Kidney (tissue), 13 donors: ENCODE measurements at regions not wholly inside any gene's neighbourhood (a gene's known extent, or its start where the extent isn't known, plus 50 kb on each side); places are given as distances from the start of the nearest gene placed in this dataset.

Experiments used
- DNase-seq, 5 donors: peaks; one replicate each; pipeline ENCODE4 v3.0.0-alpha.2; 2013 to 2020
- FAIRE-seq: peaks from 2 replicates; lab custom pipeline; 2012; peaks lifted over from hg19 to GRCh38; lab: Jason Lieb, UNC
- H3K27ac ChIP-seq, 2 donors: one replicate each; pipeline ENCODE4 v1.7.0; 2013; ENCODE audit warnings: low read depth in 2 of 2, low read length in 2 of 2, inconsistent platforms in 1 of 2
- H3K27me3 ChIP-seq: one replicate; pipeline ENCODE4 v1.7.1; 2013; ENCODE audit warnings: low read length, inconsistent platforms; ENCODE audit not compliant: control insufficient read depth, insufficient read depth
- H3K36me3 ChIP-seq, 3 donors: one replicate each; pipeline versions ENCODE4 v1.7.0 to v1.7.1; 2013; ENCODE audit warnings: low read length in 3 of 3, control low read depth in 1 of 3, inconsistent platforms in 1 of 3; ENCODE audit not compliant: insufficient read depth in 3 of 3, control insufficient read depth in 2 of 3
- H3K4me1 ChIP-seq, 3 donors: one replicate each; pipeline versions ENCODE4 v1.7.0 to v1.7.1; 2013; ENCODE audit warnings: low read length in 3 of 3, inconsistent platforms in 1 of 3, low read depth in 1 of 3; ENCODE audit not compliant: control insufficient read depth in 2 of 3, insufficient read depth in 2 of 3
- H3K4me3 ChIP-seq, 3 donors: one replicate each; pipeline versions ENCODE4 v1.7.0 to v1.8.1; 2013; ENCODE audit warnings: low read length in 3 of 3, control low read depth in 1 of 3, inconsistent platforms in 1 of 3
- H3K9ac ChIP-seq, 3 donors: one replicate each; pipeline versions ENCODE4 v1.7.0 to v1.7.1; 2013; ENCODE audit warnings: low read length in 3 of 3, control low read depth in 1 of 3, inconsistent platforms in 1 of 3
- H3K9me3 ChIP-seq, 3 donors: one replicate each; pipeline versions ENCODE4 v1.7.0 to v1.7.1; 2013; ENCODE audit warnings: low read length in 3 of 3, control low read depth in 1 of 3, inconsistent platforms in 1 of 3; ENCODE audit not compliant: control insufficient read depth in 2 of 3, insufficient read depth in 1 of 3
- intact Hi-C: fragments of 100-400 bp; cut with DNase I; formaldehyde crosslinking; loops from one replicate; pipeline ENCODE4 v1.11.1; 2022
- TF ChIP-seq, protein P1 (sequence below): IDR thresholded peaks from 3 replicates; pipeline ENCODE4 v1.5.1; 2012; ENCODE audit warnings: mild to moderate bottlenecking, moderate library complexity, borderline replicate concordance; ENCODE audit not compliant: insufficient read depth; ENCODE audit errors: extremely low read depth
- donor health status: control.
- donor health status: control.
- donor health status: control.
- donor health status: control.
- donor health status: control.
- donor health status: DM: yes; HTN: yes; CAD: no.
- donor health status: Normal renal cell carcinoma (clear cell type).

DNA sequence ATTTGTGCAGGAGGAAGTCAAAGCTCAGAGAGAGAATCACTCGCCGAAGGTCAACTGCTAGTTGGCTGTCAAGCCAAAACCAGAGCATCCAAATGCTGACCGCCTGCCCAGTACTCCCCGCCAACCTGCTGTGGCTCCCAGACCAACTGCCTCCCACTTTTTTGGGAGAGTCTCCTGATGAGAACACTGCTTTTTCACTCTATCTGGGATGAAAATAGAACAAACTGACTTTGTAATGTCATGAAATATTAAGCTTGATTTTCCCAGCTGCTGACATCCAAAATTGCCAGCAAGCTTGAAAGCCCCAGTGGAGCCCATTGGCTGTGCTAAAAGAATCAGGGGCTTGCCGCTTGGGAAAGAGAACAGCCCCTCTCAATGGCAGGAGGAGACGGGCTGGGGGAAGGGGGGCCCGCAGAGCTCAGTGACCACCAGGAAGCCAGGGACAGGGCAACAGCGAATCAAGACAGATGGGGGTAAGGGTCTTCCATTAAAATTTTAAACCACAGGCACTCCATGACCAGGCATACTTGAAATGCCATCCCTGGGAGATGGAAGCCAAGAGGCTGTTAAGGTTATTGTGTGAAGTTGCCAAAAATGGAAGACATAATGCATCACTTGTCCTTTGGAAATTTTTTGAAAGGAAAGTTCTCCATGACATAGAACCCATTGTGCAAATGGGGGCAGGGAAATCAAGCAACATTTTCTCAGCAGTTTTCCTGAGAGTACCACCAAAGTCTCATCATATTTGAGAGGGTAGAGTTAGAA is 125.7 kb upstream of the CDH5 start:
- intact Hi-C loops, result no loop called here
- Histone ChIP-seq H3K36me3 (no peaks in the 10 kb centered on the region), H3K4me1 (no peaks in the 10 kb centered on the region), H3K9me3 (peaks cover 0 to 4% (median 2%) of the 10 kb centered on the region in 3 donors), H3K9ac (no peak overlapping the region), H3K27me3 (no peaks in the 10 kb centered on the region), H3K27ac (no peak overlapping the region), H3K4me3 (no peak overlapping the region)
- TF ChIP-seq, protein P1, sequence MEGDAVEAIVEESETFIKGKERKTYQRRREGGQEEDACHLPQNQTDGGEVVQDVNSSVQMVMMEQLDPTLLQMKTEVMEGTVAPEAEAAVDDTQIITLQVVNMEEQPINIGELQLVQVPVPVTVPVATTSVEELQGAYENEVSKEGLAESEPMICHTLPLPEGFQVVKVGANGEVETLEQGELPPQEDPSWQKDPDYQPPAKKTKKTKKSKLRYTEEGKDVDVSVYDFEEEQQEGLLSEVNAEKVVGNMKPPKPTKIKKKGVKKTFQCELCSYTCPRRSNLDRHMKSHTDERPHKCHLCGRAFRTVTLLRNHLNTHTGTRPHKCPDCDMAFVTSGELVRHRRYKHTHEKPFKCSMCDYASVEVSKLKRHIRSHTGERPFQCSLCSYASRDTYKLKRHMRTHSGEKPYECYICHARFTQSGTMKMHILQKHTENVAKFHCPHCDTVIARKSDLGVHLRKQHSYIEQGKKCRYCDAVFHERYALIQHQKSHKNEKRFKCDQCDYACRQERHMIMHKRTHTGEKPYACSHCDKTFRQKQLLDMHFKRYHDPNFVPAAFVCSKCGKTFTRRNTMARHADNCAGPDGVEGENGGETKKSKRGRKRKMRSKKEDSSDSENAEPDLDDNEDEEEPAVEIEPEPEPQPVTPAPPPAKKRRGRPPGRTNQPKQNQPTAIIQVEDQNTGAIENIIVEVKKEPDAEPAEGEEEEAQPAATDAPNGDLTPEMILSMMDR, result no peak
- no peak for FAIRE-seq
- no peak for DNase-seq

DNA sequence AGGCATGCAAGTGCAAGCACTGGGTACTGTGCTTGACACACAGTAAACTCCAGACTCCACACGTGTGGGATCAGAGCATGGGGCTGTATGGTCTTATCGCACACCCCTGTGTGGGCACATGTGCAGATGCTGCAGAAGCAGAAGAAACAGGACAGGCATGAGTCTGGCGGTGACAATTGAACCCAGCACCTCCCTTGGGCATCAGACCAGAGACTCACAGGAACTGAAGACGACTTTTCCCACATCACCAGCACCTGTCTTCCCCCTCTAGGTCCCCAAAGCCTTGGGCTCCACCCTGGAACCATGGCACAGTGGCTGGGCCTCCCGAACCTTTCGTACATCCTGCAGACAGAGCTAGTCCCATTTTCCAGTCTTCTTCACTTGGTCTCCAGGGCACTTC is 126.4 kb upstream of the CDH5 start:
- intact Hi-C loops, result no loop called here
- no peak for FAIRE-seq
- Histone ChIP-seq H3K4me3 (no peak overlapping the region), H3K9ac (no peak overlapping the region), H3K27ac (no peak overlapping the region), H3K9me3 (peaks cover 0 to 4% (median 2%) of the 10 kb centered on the region in 3 donors), H3K36me3 (no peaks in the 10 kb centered on the region), H3K27me3 (no peaks in the 10 kb centered on the region), H3K4me1 (no peaks in the 10 kb centered on the region)
- no peak for DNase-seq
- TF ChIP-seq, protein P1, result no peak

DNA sequence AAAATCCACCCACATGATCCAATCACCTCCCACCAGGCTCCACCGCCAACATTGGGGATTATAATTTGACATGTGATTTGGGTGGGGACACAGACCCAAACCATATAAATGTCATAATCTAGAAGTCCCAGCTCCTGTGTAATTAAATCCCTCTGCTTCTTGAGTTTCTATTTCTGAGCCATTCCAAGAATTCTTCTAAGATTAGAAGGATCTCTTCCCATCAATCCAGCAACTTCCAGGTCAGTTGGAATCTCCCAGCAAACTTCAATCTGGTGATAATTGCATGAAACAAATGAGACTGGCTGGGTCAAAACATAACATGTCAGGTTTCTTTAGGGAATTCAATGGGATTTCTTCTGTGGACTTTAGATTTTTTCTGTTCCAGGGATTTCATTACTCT is 127.8 kb upstream of the CDH5 start:
- Histone ChIP-seq H3K9me3 (peaks cover 0 to 4% (median 2%) of the 10 kb centered on the region in 3 donors), H3K9ac (no peak overlapping the region), H3K36me3 (no peaks in the 10 kb centered on the region), H3K4me1 (no peaks in the 10 kb centered on the region), H3K4me3 (no peak overlapping the region), H3K27ac (no peak overlapping the region), H3K27me3 (no peaks in the 10 kb centered on the region)
- no peak for DNase-seq
- intact Hi-C loops, result no loop called here
- TF ChIP-seq, protein P1, result no peak
- FAIRE-seq, result no peak
